ENCODE measurements at regions not wholly inside any gene's neighbourhood (a gene's known extent, or its start where the extent isn't known, plus 50 kb on each side); places are given as distances from the start of the nearest gene placed in this dataset.

- TF ChIP-seq, protein P1, sequence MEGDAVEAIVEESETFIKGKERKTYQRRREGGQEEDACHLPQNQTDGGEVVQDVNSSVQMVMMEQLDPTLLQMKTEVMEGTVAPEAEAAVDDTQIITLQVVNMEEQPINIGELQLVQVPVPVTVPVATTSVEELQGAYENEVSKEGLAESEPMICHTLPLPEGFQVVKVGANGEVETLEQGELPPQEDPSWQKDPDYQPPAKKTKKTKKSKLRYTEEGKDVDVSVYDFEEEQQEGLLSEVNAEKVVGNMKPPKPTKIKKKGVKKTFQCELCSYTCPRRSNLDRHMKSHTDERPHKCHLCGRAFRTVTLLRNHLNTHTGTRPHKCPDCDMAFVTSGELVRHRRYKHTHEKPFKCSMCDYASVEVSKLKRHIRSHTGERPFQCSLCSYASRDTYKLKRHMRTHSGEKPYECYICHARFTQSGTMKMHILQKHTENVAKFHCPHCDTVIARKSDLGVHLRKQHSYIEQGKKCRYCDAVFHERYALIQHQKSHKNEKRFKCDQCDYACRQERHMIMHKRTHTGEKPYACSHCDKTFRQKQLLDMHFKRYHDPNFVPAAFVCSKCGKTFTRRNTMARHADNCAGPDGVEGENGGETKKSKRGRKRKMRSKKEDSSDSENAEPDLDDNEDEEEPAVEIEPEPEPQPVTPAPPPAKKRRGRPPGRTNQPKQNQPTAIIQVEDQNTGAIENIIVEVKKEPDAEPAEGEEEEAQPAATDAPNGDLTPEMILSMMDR (IDR thresholded peaks at IDR 0.05; ENCODE audit: low read length): no peak
- no peak for TF ChIP-seq EZH2 (IDR thresholded peaks at IDR 0.05; ENCODE audit: borderline replicate concordance, low read length)
Measured at GRCh38 chr7:131827421-131827820, 271.0 kb upstream of the PODXL start.
